ENCODE measurements at regions not wholly inside any gene's neighbourhood (a gene's known extent, or its start where the extent isn't known, plus 50 kb on each side); places are given as distances from the start of the nearest gene placed in this dataset.

DNA sequence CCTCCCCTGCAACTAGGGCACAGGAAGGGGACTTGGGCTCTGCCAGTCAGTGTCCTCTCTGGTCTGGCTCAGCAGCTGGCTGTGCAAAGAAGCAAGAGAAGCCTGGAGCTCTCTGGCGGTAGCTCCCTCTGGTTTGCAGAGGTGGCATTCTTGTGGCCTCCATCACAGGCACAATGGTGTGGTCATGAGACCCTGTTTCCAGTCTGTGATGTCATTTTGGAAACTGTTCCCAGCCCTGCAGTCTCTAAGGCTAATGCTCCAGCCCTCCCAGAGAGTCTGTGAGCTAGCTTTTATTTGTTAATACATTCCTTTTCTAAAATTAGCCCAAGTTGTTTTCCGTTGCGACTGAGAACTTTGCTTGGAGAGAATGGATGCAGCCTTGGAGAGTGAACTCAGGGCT lies 69.5 kb upstream of the FOXQ1 start:
- peaks cover 5% of the 10 kb centered on the region; the same call in 1 of the 2 replicates for H3K9me3 Mint-ChIP-seq
- ChIA-PET CTCF (interaction anchor here (0.6 to 0.8 kb wide), 2 partner anchors 21 to 139 kb away, joined by 3 read pairs; no protein-coding TSS in a partner anchor), POLR2A (no interaction called here)
- peaks cover 2% of the 10 kb centered on the region; the same call in 1 of the 2 replicates for H3K27me3 Mint-ChIP-seq (ENCODE audit: low read depth)
- no peak for DNase-seq (ENCODE audit: low spot score)
- TF ChIP-seq ZNF423 (CRISPR knock-in tag; IDR thresholded peaks at IDR 0.05): no peak
- no peak for TF ChIP-seq CREB1 (CRISPR knock-in tag; IDR thresholded peaks at IDR 0.05)
- TF ChIP-seq TEAD4 (CRISPR knock-in tag; IDR thresholded peaks at IDR 0.05): no peak
- TF ChIP-seq ESRRA (CRISPR knock-in tag; IDR thresholded peaks at IDR 0.05; ENCODE audit: borderline replicate concordance): no peak
- TF ChIP-seq IRF2 (CRISPR knock-in tag; IDR thresholded peaks at IDR 0.05; ENCODE audit: borderline replicate concordance, low read depth): no peak
- no peak for TF ChIP-seq CBFB (CRISPR knock-in tag; IDR thresholded peaks at IDR 0.05; ENCODE audit: low read depth)
- TF ChIP-seq, protein P1, sequence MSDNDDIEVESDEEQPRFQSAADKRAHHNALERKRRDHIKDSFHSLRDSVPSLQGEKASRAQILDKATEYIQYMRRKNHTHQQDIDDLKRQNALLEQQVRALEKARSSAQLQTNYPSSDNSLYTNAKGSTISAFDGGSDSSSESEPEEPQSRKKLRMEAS (CRISPR knock-in tag; IDR thresholded peaks at IDR 0.05): no peak
- TF ChIP-seq NFYB (CRISPR knock-in tag; conservative IDR thresholded peaks at IDR 0.05; ENCODE audit: low read depth): no peak
- TF ChIP-seq TEAD1 (CRISPR knock-in tag; IDR thresholded peaks at IDR 0.05): no peak
- TF ChIP-seq, protein P2, sequence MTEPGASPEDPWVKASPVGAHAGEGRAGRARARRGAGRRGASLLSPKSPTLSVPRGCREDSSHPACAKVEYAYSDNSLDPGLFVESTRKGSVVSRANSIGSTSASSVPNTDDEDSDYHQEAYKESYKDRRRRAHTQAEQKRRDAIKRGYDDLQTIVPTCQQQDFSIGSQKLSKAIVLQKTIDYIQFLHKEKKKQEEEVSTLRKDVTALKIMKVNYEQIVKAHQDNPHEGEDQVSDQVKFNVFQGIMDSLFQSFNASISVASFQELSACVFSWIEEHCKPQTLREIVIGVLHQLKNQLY (CRISPR knock-in tag; IDR thresholded peaks at IDR 0.05): no peak
- no peak for TF ChIP-seq ZNF416 (CRISPR knock-in tag; IDR thresholded peaks at IDR 0.05)
- no peak for TF ChIP-seq ZNF671 (CRISPR knock-in tag; IDR thresholded peaks at IDR 0.05)
- no peak for TF ChIP-seq GTF2I (CRISPR knock-in tag; conservative IDR thresholded peaks at IDR 0.05)
- TF ChIP-seq, protein P3, sequence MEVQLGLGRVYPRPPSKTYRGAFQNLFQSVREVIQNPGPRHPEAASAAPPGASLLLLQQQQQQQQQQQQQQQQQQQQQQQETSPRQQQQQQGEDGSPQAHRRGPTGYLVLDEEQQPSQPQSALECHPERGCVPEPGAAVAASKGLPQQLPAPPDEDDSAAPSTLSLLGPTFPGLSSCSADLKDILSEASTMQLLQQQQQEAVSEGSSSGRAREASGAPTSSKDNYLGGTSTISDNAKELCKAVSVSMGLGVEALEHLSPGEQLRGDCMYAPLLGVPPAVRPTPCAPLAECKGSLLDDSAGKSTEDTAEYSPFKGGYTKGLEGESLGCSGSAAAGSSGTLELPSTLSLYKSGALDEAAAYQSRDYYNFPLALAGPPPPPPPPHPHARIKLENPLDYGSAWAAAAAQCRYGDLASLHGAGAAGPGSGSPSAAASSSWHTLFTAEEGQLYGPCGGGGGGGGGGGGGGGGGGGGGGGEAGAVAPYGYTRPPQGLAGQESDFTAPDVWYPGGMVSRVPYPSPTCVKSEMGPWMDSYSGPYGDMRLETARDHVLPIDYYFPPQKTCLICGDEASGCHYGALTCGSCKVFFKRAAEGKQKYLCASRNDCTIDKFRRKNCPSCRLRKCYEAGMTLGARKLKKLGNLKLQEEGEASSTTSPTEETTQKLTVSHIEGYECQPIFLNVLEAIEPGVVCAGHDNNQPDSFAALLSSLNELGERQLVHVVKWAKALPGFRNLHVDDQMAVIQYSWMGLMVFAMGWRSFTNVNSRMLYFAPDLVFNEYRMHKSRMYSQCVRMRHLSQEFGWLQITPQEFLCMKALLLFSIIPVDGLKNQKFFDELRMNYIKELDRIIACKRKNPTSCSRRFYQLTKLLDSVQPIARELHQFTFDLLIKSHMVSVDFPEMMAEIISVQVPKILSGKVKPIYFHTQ (CRISPR knock-in tag; IDR thresholded peaks at IDR 0.05): no peak
- TF ChIP-seq, protein P4, sequence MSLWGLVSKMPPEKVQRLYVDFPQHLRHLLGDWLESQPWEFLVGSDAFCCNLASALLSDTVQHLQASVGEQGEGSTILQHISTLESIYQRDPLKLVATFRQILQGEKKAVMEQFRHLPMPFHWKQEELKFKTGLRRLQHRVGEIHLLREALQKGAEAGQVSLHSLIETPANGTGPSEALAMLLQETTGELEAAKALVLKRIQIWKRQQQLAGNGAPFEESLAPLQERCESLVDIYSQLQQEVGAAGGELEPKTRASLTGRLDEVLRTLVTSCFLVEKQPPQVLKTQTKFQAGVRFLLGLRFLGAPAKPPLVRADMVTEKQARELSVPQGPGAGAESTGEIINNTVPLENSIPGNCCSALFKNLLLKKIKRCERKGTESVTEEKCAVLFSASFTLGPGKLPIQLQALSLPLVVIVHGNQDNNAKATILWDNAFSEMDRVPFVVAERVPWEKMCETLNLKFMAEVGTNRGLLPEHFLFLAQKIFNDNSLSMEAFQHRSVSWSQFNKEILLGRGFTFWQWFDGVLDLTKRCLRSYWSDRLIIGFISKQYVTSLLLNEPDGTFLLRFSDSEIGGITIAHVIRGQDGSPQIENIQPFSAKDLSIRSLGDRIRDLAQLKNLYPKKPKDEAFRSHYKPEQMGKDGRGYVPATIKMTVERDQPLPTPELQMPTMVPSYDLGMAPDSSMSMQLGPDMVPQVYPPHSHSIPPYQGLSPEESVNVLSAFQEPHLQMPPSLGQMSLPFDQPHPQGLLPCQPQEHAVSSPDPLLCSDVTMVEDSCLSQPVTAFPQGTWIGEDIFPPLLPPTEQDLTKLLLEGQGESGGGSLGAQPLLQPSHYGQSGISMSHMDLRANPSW (CRISPR knock-in tag; conservative IDR thresholded peaks at IDR 0.05; ENCODE audit: low read depth): no peak
- no peaks in the 10 kb centered on the region for H3K36me3 Mint-ChIP-seq
- ATAC-seq: no peak; the same call in 1 of the 2 replicates
- no peak overlapping the region for H3K4me3 Mint-ChIP-seq
- H3K27ac Mint-ChIP-seq: no peak overlapping the region
- H3K4me1 Mint-ChIP-seq: peaks cover 17% of the 10 kb centered on the region

DNA sequence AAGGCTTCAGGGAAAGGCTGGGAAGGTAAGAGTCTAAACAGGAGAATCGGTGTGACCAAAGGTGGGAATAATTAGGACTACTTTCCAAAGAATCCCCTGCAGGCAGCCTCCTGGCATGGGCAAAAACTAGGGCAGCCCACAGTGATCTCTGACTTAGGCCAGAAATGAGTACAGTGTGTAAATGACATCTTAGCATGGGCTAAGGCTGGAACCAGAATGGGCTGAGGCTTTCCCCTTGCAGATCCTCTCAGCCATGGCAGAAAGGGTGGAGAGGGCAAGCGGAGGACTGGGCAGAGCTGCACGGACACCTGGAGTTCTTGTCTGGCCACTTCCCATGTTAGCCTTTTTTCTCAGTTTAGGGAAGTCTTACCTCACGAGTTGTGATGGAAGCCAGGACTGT lies 69.9 kb upstream of the FOXQ1 start:
- Mint-ChIP-seq H3K27ac (no peak overlapping the region), H3K36me3 (no peaks in the 10 kb centered on the region), H3K9me3 (peaks cover 5% of the 10 kb centered on the region; the same call in 1 of the 2 replicates), H3K4me3 (no peak overlapping the region), H3K27me3 (ENCODE audit: low read depth) (peaks cover 2% of the 10 kb centered on the region; the same call in 1 of the 2 replicates), H3K4me1 (peaks cover 17% of the 10 kb centered on the region)
- ChIA-PET CTCF (interaction anchor here (0.8 kb wide), 1 partner anchor 21 kb away, joined by 3 read pairs; no protein-coding TSS in a partner anchor), POLR2A (no interaction called here)
- ATAC-seq: no peak
- no peak for DNase-seq (ENCODE audit: low spot score)
- TF ChIP-seq ZNF121 (CRISPR knock-in tag; IDR thresholded peaks at IDR 0.05) (no peak), ZNF396 (CRISPR knock-in tag; IDR thresholded peaks at IDR 0.05; ENCODE audit: borderline replicate concordance) (no peak), GABPB1 (CRISPR knock-in tag; IDR thresholded peaks at IDR 0.05) (no peak), ZNF138 (CRISPR knock-in tag; conservative IDR thresholded peaks at IDR 0.05) (no peak), MYBL2 (CRISPR knock-in tag; IDR thresholded peaks at IDR 0.05) (no peak), GTF2I (CRISPR knock-in tag; conservative IDR thresholded peaks at IDR 0.05) (no peak)
- TF ChIP-seq, protein P5, sequence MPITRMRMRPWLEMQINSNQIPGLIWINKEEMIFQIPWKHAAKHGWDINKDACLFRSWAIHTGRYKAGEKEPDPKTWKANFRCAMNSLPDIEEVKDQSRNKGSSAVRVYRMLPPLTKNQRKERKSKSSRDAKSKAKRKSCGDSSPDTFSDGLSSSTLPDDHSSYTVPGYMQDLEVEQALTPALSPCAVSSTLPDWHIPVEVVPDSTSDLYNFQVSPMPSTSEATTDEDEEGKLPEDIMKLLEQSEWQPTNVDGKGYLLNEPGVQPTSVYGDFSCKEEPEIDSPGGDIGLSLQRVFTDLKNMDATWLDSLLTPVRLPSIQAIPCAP (CRISPR knock-in tag; IDR thresholded peaks at IDR 0.05): no peak
- TF ChIP-seq, protein P6, sequence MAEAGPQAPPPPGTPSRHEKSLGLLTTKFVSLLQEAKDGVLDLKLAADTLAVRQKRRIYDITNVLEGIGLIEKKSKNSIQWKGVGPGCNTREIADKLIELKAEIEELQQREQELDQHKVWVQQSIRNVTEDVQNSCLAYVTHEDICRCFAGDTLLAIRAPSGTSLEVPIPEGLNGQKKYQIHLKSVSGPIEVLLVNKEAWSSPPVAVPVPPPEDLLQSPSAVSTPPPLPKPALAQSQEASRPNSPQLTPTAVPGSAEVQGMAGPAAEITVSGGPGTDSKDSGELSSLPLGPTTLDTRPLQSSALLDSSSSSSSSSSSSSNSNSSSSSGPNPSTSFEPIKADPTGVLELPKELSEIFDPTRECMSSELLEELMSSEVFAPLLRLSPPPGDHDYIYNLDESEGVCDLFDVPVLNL (CRISPR knock-in tag; IDR thresholded peaks at IDR 0.05; ENCODE audit: borderline replicate concordance, low read depth): no peak
- TF ChIP-seq, protein P3 (CRISPR knock-in tag; IDR thresholded peaks at IDR 0.05): no peak
